Anterior cingulate cortex (tissue), 58 donors: ENCODE measurements at regions not wholly inside any gene's neighbourhood (a gene's known extent, or its start where the extent isn't known, plus 50 kb on each side); places are given as distances from the start of the nearest gene placed in this dataset.
A peak's percentile ranks its signal among the peaks of the same experiment; 100 is the strongest.

Source experiments
- DNase-seq, 58 donors: peaks; one replicate each; lab custom pipeline; 2025; lab: John Stamatoyannopoulos, UW

GRCh38 chr14:60349663-60350365 is 100.8 kb downstream of the PPM1A start:
- peak in 10 of 58 donors; percentile 2 to 26 (median 5) for DNase-seq

- no peak for DNase-seq
Measured at GRCh38 chr14:60350366-60350720, 101.3 kb downstream of the PPM1A start.

GRCh38 chr14:60353420-60353819 is 104.4 kb downstream of the PPM1A start:
- DNase-seq = no peak

GRCh38 chr14:60355768-60356167 is 106.7 kb downstream of the PPM1A start:
- no peak for DNase-seq

GRCh38 chr14:60356386-60356785 is 107.4 kb downstream of the PPM1A start:
- DNase-seq = no peak

DNA sequence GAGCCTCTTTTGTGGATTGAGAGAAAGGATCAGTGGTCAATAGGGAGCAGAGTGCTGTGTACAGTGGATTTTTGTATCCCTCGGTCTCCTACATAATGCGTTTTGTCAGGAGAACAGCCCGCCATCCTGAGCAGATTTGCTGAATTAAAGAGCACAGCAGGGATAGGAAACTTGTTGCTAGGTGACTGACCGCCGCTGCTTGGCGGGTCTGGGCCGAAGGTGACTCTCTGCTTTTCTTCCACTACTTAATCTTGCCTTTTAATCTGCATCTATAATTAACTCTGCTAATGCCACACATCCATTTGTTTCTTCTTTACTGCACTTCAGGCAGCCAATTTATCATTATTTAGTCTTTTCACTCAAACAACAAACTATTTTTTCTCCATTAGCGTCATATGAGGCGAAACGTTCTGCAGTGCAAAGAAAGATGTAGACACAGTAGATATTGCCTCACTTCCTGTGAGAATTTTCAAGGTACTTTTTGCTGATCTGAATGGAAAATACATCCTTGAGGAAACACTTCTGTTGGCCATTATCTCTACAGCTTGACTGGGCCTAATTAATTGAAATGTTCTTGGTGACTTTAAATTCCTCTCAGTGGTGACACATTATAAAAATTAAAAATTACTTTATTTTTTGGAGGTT is 108.0 kb downstream of the PPM1A start:
- DNase-seq = no peak

DNA sequence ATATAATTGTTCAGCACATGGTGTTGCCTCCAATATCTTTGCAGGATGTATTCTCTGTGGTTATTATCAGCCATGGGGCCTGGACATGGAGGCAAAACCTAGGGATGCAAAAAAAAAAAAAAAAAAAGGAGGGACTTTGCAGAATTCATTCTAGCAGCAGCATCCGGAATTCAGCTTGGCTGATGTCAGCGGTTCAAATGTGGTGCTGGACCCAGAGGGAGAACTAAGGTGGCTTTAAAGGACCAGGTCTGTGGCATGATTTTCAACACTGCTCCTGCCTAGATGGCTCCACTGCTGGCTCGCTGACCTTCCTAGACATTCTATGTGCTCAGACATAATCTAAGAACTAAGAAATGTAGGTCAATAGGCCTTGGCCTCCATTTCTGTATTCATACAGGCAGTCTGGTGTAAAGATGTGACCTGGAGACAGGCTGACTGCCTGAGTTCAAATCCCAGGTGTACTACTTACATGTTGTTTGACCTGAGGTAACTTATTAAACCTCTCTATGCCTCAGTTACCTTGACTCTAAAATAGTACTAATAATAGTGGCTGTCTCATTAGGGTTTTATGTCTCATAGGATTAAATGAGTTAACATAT is 108.6 kb downstream of the PPM1A start:
- DNase-seq = no peak

GRCh38 chr14:60363275-60363674 is 114.3 kb downstream of the PPM1A start:
- DNase-seq = no peak

GRCh38 chr14:60363687-60364086 is 114.7 kb downstream of the PPM1A start:
- no peak for DNase-seq

GRCh38 chr14:60381909-60382308 is 104.0 kb downstream of the C14orf39 start:
- no peak for DNase-seq
